Ovary (tissue), 3 donors: ENCODE measurements at regions not wholly inside any gene's neighbourhood (a gene's known extent, or its start where the extent isn't known, plus 50 kb on each side); places are given as distances from the start of the nearest gene placed in this dataset.

Experiments used
- CTCF ChIP-seq, 3 donors: fragments of 450-650 bp in 2 of 3; fragments of 200-600 bp in 1 of 3; IDR thresholded peaks; one replicate each; pipeline versions ENCODE4 v1.5.1 to v1.8.0; 2016 to 2022; ENCODE audit warnings: antibody characterized with exemption in 3 of 3, mild to moderate bottlenecking in 1 of 3
- EP300 ChIP-seq: sonication (generic); formaldehyde crosslinking; IDR thresholded peaks from one replicate; pipeline ENCODE4 v1.6.1; 2017; ENCODE audit warnings: antibody characterized with exemption
- POLR2A ChIP-seq: fragments of 450-650 bp; IDR thresholded peaks from one replicate; pipeline ENCODE4 v1.6.1; 2017; ENCODE audit warnings: antibody characterized with exemption, mild to moderate bottlenecking, moderate library complexity
- donor health status: DM: no; HTN: no; CAD: no.

GRCh38 chr1:93807311-93807930, 71.6 kb downstream of the DNTTIP2 start:
- no peak for TF ChIP-seq CTCF (IDR thresholded peaks at IDR 0.05)
- no peak for TF ChIP-seq POLR2A
- TF ChIP-seq EP300 = no peak
